Activated naive CD4-positive, alpha-beta T cell treated with anti-CD3 and anti-CD28 coated beads, Interleukin-2, amount 50 U/mL, for 16 hours (primary cell): ENCODE measurements at regions not wholly inside any gene's neighbourhood (a gene's known extent, or its start where the extent isn't known, plus 50 kb on each side); places are given as distances from the start of the nearest gene placed in this dataset.

Experiments
- DNase-seq: peaks from one replicate; pipeline ENCODE4 v3.0.0-alpha.2; 2020

GRCh38 chr10:128286141-128286761 lies 160.0 kb upstream of the MKI67 start:
- no peak for DNase-seq

- DNase-seq, result no peak
Measured at GRCh38 chr10:128286762-128287500, 160.7 kb upstream of the MKI67 start.

- DNase-seq, result no peak
Measured at GRCh38 chr10:128287921-128288320, 161.7 kb upstream of the MKI67 start.

- no peak for DNase-seq
Measured at GRCh38 chr10:128289621-128290020, 163.4 kb upstream of the MKI67 start.

GRCh38 chr10:128295003-128295402 lies 168.8 kb upstream of the MKI67 start:
- DNase-seq, result no peak

GRCh38 chr10:128296253-128297007 lies 170.2 kb upstream of the MKI67 start:
- DNase-seq, result no peak

GRCh38 chr10:128297709-128298378 lies 171.6 kb upstream of the MKI67 start:
- DNase-seq, result no peak

GRCh38 chr10:128298587-128298986 lies 172.4 kb upstream of the MKI67 start:
- no peak for DNase-seq

GRCh38 chr10:128300290-128300824 lies 174.1 kb upstream of the MKI67 start:
- no peak for DNase-seq

GRCh38 chr10:128301051-128301450 lies 174.8 kb upstream of the MKI67 start:
- DNase-seq, result no peak

GRCh38 chr10:128302808-128303207 lies 176.6 kb upstream of the MKI67 start:
- no peak for DNase-seq

- no peak for DNase-seq
Measured at GRCh38 chr10:128304271-128304670, 178.0 kb upstream of the MKI67 start.

- no peak for DNase-seq
Measured at GRCh38 chr10:128305601-128306345, 179.6 kb upstream of the MKI67 start.

GRCh38 chr10:128306535-128306934 lies 180.3 kb upstream of the MKI67 start:
- no peak for DNase-seq

- DNase-seq, result no peak
Measured at GRCh38 chr10:128306966-128307365, 180.7 kb upstream of the MKI67 start.

GRCh38 chr10:128307820-128308219 lies 181.6 kb upstream of the MKI67 start:
- no peak for DNase-seq

- no peak for DNase-seq
Measured at GRCh38 chr10:128310971-128311658, 184.9 kb upstream of the MKI67 start.

- no peak for DNase-seq
Measured at GRCh38 chr10:128312250-128312649, 186.0 kb upstream of the MKI67 start.

- DNase-seq, result no peak
Measured at GRCh38 chr10:128314686-128315085, 188.5 kb upstream of the MKI67 start.

GRCh38 chr10:128316121-128316726 lies 190.0 kb upstream of the MKI67 start:
- DNase-seq, result no peak

GRCh38 chr10:128316925-128317324 lies 190.7 kb upstream of the MKI67 start:
- no peak for DNase-seq
